Smooth muscle cell (in vitro differentiated cells): ENCODE measurements at regions not wholly inside any gene's neighbourhood (a gene's known extent, or its start where the extent isn't known, plus 50 kb on each side); places are given as distances from the start of the nearest gene placed in this dataset.

ENCODE experiments used
- DNase-seq: peaks from one replicate; lab custom pipeline; 2025; ENCODE audit not compliant: unreplicated experiment; lab: John Stamatoyannopoulos, UW
- H2AFZ ChIP-seq: fragments of 200-600 bp; sonication (generic); 2 replicates; pipeline ENCODE4 v1.6.0; 2016; ENCODE audit warnings: antibody characterized with exemption, low read depth, mild to moderate bottlenecking
- H3F3A ChIP-seq: fragments of 200-600 bp; sonication (generic); 2 replicates; pipeline ENCODE4 v1.6.0; 2017; ENCODE audit warnings: antibody characterized with exemption, low read depth
- H3K27ac ChIP-seq: fragments of 200-600 bp; sonication (generic); 2 replicates; pipeline ENCODE4 v1.5.1; 2016; ENCODE audit warnings: low read depth, mild to moderate bottlenecking
- H3K27me3 ChIP-seq: fragments of 200-600 bp; sonication (generic); 2 replicates; pipeline ENCODE4 v1.6.1; 2016; ENCODE audit warnings: low read depth, mild to moderate bottlenecking
- H3K36me3 ChIP-seq: fragments of 200-600 bp; sonication (generic); 2 replicates; pipeline ENCODE4 v1.5.1; 2016; ENCODE audit warnings: low read depth
- H3K4me1 ChIP-seq: fragments of 200-600 bp; sonication (generic); 2 replicates; pipeline ENCODE4 v1.5.1; 2016; ENCODE audit warnings: low read depth
- H3K4me2 ChIP-seq: fragments of 200-600 bp; sonication (generic); 2 replicates; pipeline ENCODE4 v1.6.0; 2016; ENCODE audit warnings: mild to moderate bottlenecking
- H3K4me3 ChIP-seq: fragments of 200-600 bp; sonication (generic); 2 replicates; pipeline ENCODE4 v1.5.1; 2016; ENCODE audit warnings: mild to moderate bottlenecking
- H3K79me2 ChIP-seq: fragments of 200-600 bp; sonication (generic); 2 replicates; pipeline ENCODE4 v1.6.0; 2016; ENCODE audit warnings: low read depth, mild to moderate bottlenecking
- H3K9ac ChIP-seq: fragments of 200-600 bp; sonication (generic); 2 replicates; pipeline ENCODE4 v1.6.0; 2016; ENCODE audit warnings: low read depth
- H3K9me3 ChIP-seq: fragments of 200-600 bp; sonication (generic); replicated peaks from 2 replicates; pipeline ENCODE4 v1.5.1; 2016; ENCODE audit warnings: low read depth
- H4K20me1 ChIP-seq: fragments of 200-600 bp; sonication (generic); 2 replicates; pipeline ENCODE4 v1.6.0; 2016; ENCODE audit warnings: low read depth
- CTCF ChIP-seq: fragments of 200-600 bp; sonication (generic); IDR thresholded peaks from 2 replicates; pipeline ENCODE4 v1.5.1; 2017; ENCODE audit warnings: borderline replicate concordance, mild to moderate bottlenecking, antibody characterized with exemption; ENCODE audit not compliant: insufficient read depth, poor library complexity, severe bottlenecking
- WGBS: methylation state at CpG from one replicate; pipeline ENCODE4 v1.1.7; 2016; ENCODE audit warnings: low lambda C conversion rate; 5-methylcytosine and 5-hydroxymethylcytosine counted together

GRCh38 chr12:44961887-44962286 lies 85.8 kb upstream of the NELL2 start:
- Histone ChIP-seq H3K9ac (no peak overlapping the region), H2AFZ (no peak overlapping the region), H3K79me2 (no peaks in the 10 kb centered on the region), H4K20me1 (no peaks in the 10 kb centered on the region), H3K27me3 (no peaks in the 10 kb centered on the region), H3K36me3 (no peaks in the 10 kb centered on the region), H3K9me3 (no peaks in the 10 kb centered on the region), H3K27ac (no peak overlapping the region), H3K4me2 (no peak overlapping the region), H3K4me3 (no peak overlapping the region), H3F3A (no peaks in the 10 kb centered on the region), H3K4me1 (no peaks in the 10 kb centered on the region)
- TF ChIP-seq CTCF = no peak
- DNase-seq = no peak
- 69% methylated on average over 3 of the region's 3 CpGs for WGBS

GRCh38 chr12:44960856-44961255 lies 84.7 kb upstream of the NELL2 start:
- Histone ChIP-seq H3K4me3 (no peak overlapping the region), H3K9me3 (no peaks in the 10 kb centered on the region), H3K4me2 (no peak overlapping the region), H2AFZ (no peak overlapping the region), H4K20me1 (no peaks in the 10 kb centered on the region), H3K9ac (no peak overlapping the region), H3K27me3 (no peaks in the 10 kb centered on the region), H3F3A (no peaks in the 10 kb centered on the region), H3K27ac (no peak overlapping the region), H3K79me2 (no peaks in the 10 kb centered on the region), H3K4me1 (no peaks in the 10 kb centered on the region), H3K36me3 (no peaks in the 10 kb centered on the region)
- no peak for DNase-seq
- 76% methylated on average over 3 of the region's 3 CpGs for WGBS
- TF ChIP-seq CTCF = no peak

GRCh38 chr12:44960423-44960822 lies 84.3 kb upstream of the NELL2 start:
- Histone ChIP-seq H3K27me3 (no peaks in the 10 kb centered on the region), H3K9me3 (no peaks in the 10 kb centered on the region), H3K36me3 (no peaks in the 10 kb centered on the region), H3K4me1 (no peaks in the 10 kb centered on the region), H3F3A (no peaks in the 10 kb centered on the region), H3K27ac (no peak overlapping the region), H4K20me1 (no peaks in the 10 kb centered on the region), H3K9ac (no peak overlapping the region), H3K4me2 (no peak overlapping the region), H3K4me3 (no peak overlapping the region), H2AFZ (no peak overlapping the region), H3K79me2 (no peaks in the 10 kb centered on the region)
- 90% methylated on average over 3 of the region's 3 CpGs for WGBS
- DNase-seq = no peak
- no peak for TF ChIP-seq CTCF

- H3K27me3 ChIP-seq = peaks cover 6% of the 10 kb centered on the region
These were observed 71.0 kb upstream of the NELL2 start for GRCh38 chr12:44947163-44947562.

More at GRCh38 chr12:44947163-44947562, 71.0 kb upstream of the NELL2 start:
- WGBS = 52% methylated on average over 1 of the region's 1 CpG
- no peak for DNase-seq
- Histone ChIP-seq H3K9ac (no peak overlapping the region), H3F3A (no peaks in the 10 kb centered on the region), H3K27ac (no peak overlapping the region), H3K79me2 (no peaks in the 10 kb centered on the region), H3K36me3 (no peaks in the 10 kb centered on the region), H2AFZ (no peak overlapping the region), H3K4me1 (no peaks in the 10 kb centered on the region), H3K9me3 (no peaks in the 10 kb centered on the region), H3K4me2 (no peak overlapping the region), H3K4me3 (no peak overlapping the region), H4K20me1 (no peaks in the 10 kb centered on the region)
- no peak for TF ChIP-seq CTCF
